Pons (tissue), 1 donor: ENCODE measurements at regions not wholly inside any gene's neighbourhood (a gene's known extent, or its start where the extent isn't known, plus 50 kb on each side); places are given as distances from the start of the nearest gene placed in this dataset.
"Not testable (repeated sequence)": the region's sequence is repeated elsewhere in the genome, so short reads cannot be mapped to it uniquely, and the experiment has no call there.

Experiments
- DNase-seq: peaks from one replicate; pipeline ENCODE4 v3.0.0-alpha.2; 2016; ENCODE audit warnings: low spot score

- DNase-seq = no peak
These were observed 313.7 kb upstream of the TBX18 start for GRCh38 chr6:85078058-85078457.

DNA sequence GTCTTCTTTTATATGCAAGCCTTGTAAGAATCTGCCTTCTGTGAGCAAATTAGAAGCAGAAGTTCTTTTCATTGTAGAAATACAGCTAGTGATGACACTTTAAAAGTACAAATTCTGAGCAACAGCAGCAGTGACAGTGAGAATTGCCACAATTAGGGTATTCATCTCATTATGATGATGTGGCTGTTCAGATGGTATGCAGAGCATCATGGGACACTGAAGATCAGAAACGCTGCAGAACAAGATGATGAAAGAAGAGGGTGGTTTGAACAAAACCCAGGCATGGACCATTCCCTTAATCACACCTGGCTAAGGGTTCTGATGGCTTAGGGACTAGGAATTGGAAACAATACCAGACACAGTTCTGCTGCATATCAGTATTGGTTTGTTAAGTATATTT, 312.7 kb upstream of the TBX18 start:
- peak; percentile 5 for DNase-seq

GRCh38 chr6:85071845-85072244, 307.4 kb upstream of the TBX18 start:
- DNase-seq = not testable (repeated sequence)

DNA sequence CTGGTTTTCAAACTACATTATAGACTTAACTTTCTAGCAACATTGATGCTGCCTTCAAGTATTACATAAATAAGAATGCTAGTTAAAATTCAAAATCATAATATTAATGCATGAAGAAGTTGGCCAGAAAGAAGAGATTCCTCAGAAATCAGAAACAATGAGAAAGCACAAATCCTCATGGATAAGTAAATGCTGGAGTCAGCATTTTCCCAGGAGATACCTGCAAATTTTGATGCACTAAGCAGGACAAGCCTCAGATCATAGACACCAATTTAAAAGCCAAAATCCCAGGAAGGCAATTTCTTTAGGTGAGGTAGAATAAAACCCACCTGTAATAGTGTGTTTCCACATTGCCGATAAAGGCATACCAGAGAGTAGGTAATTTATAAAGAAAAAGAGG, 305.2 kb upstream of the TBX18 start:
- no peak for DNase-seq

DNA sequence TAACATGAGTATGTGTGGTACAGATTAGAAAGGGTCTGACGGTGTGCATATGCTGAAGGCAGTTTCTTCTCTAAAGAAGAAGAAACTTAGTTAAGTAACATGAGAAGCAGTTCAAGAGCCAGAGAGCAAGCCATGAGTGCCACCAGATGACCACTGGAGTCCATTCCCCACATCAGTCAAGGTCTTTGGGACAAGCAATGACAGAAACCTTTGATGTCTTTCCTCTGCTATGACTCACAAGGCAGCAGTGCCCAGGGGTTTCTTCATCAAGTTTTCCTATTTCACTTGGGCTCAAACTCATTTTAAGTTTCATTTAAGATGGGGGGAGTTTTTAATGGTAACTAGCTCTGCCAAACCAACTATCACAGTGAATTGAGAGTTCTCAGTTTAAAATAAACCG, 303.8 kb upstream of the TBX18 start:
- DNase-seq = no peak

DNA sequence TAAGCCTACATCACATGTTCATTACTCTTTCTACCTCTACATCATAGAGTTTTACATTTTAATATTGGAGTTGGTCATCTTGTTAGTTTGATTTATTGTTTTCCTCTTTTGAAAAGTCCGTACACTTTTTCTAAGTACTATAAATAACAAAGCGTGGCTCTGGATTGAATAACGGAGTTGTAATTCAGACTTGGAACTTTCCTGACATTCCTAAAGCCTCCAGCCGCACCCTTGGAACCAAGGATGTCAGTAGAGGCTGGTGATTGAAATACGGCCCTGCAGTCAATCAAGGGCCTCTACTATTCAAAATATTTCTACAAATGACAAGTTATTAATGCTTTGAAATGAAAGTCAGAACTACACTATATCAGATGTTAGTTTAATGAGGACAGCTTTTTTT, 301.9 kb upstream of the TBX18 start:
- DNase-seq = no peak

- DNase-seq = no peak
These were observed 301.4 kb upstream of the TBX18 start for GRCh38 chr6:85065831-85066230.

DNA sequence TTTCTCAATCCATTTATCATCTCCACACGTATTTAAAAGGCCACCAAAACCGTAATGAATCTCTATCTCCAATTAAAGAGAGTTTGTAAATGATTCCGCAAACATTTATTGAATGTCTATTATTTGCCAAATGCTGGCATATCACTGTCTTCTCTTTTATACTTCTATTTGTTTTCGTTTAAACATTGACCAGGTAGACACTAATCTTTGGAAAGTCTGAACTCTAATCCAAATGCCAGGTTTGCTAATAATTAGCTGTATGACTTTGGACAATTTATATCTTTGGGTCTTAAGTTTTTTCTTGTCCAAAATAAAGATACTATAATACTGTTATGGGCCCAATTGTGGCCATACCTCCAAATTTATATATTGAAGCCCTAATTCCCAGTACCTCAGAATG, 299.2 kb upstream of the TBX18 start:
- DNase-seq = no peak

DNA sequence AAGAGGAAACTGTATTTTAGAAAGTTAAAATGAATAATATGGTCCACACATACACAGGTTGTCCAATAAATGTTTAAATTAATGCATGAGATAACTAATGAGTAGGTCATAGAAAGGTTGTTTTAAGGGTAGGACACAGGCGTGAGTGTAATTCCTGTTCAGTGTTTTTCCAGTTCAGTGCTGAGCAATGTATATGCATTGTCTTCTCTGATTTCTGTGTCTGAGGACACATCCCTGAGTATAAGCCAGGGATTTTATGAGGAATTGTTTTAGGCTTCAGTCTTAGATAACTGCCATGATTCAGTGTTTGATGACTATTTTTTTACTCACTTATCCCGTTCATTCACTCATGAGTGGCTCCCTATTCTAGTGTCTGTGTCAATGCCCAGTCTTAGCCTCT, 298.5 kb upstream of the TBX18 start:
- no peak for DNase-seq

GRCh38 chr6:85058806-85059205, 294.4 kb upstream of the TBX18 start:
- DNase-seq = no peak

DNA sequence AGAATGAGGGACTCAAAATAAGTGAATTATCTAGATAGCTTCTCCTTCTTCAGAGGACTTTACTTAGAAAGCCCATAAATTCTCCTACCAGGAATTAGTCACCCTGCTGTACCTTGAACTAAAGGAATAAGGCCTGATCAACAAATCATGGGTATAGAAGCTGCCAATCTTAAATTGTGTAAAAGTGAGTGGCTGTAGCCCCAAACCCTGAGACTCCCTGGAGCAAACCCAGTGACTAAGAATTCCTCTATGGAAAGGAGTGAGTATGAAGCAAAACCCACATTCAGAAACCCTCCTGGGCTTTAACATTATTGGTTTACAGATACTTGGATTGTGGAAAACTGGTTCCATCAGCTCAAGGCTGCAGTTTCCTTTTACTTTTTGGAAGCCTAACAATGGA, 285.8 kb upstream of the TBX18 start:
- DNase-seq = no peak

DNA sequence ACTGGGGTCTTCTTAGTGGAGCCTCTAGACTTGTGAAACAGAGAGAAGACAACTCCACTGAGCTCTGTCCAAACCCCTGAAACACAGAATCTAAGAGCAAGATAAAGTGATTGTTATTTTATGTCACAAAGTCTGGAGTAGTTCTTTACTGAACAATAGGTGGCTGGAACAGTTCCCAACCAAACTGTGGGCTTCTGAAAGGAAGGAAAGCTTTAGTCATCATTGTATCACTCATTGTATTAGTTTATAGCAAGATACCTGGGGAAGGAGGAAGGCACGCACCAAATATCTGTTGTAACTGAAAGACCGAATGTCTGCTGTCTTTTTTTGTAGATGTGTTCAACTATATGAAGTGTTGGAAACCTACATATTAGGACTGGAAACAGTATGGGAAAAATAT, 284.9 kb upstream of the TBX18 start:
- no peak for DNase-seq

DNA sequence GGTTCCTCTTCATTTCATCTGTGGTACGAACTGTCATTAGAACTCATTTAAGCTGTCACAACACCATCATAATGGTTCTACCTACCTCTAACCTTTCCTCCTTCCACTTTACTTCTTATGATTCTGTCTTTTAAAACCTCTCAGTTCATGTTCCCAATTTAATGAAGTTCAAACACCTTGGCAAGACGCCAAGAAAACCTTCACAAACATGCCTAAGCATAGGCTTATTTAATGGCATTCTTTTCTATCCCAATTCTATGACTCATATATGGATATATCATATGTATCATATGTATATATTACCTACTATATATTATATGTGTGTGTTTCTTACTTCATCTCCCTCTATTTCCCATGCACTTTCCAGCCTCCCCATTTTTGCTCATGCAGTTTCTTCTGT, 283.4 kb upstream of the TBX18 start:
- DNase-seq = no peak

GRCh38 chr6:85045767-85046166, 281.4 kb upstream of the TBX18 start:
- not testable (repeated sequence) for DNase-seq

GRCh38 chr6:85044361-85044760, 280.0 kb upstream of the TBX18 start:
- no peak for DNase-seq

GRCh38 chr6:85041376-85041775, 277.0 kb upstream of the TBX18 start:
- DNase-seq = no peak

GRCh38 chr6:85037221-85037620, 272.8 kb upstream of the TBX18 start:
- no peak for DNase-seq

- DNase-seq = no peak
These were observed 271.4 kb upstream of the TBX18 start for GRCh38 chr6:85035766-85036165.

DNA sequence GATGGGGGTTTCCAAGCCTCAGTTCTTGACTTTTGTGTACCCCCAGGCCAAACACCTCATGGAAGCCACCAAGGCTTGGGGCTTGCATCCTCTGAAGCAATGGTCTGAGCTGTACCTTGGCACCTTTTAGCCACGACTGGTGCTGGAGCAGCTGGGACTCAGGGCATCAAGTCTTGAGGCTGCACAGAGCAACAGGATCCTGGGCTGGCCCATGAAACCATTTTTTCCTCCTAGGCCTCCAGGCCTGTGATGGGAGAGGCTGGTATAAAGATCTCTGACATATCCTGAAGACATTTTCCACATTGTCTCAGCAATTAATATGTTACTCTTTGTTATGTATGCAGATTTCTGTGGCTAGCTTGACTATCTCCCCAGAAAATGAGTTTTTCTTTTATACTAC, 269.1 kb upstream of the TBX18 start:
- DNase-seq = no peak

GRCh38 chr6:85026021-85026420, 261.6 kb upstream of the TBX18 start:
- DNase-seq = no peak

DNA sequence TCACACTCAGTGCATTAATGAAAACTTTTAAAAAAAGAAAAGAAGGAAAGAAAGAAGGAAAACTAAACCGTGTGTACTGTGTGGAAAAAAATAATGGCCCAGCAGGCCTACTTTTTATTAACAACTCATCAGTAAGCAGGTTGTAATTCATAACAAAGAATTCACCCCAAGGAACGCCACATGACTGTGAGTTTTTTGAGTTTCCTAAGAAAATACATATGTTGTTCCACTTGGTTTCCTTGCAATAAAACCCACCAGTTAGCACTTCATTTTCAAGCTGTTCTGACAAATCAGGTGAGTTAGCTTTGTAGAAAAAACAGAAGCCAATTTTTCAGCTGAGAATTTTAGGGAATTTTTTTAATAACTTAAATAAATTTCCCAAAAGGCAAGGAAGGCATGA, 259.3 kb upstream of the TBX18 start:
- no peak for DNase-seq

GRCh38 chr6:85017352-85017751, 253.0 kb upstream of the TBX18 start:
- no peak for DNase-seq

GRCh38 chr6:85016726-85017125, 252.3 kb upstream of the TBX18 start:
- no peak for DNase-seq

DNA sequence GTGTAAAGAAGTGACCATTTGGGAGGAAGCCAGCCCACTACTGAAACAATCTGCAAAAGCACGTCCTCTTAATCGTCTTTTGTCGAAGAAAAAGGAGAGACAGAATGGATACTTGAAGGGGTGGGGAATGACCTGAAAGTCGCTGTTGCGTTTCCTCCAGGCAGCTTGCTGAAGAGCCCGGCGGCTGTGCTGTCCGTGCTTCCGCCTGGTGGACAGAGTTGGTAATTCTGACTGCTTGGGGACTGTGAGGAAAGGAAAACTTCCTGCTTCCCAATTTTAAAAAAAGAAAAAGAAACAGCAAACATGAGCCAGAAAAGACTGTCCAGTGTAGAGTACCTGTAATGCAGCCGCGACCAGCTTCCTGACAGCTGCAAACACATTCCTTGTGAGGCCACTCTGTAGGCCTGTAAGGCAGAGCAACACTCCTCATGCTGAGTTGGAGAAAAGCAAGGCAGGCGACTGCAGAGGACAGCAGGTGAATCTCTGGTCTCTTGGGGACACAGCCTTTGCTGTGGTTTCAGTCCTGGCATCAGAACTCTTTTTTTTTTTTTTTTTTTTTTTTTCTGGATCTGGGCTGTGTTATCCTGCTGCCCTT, 251.1 kb upstream of the TBX18 start:
- peak; percentile 14 for DNase-seq

DNA sequence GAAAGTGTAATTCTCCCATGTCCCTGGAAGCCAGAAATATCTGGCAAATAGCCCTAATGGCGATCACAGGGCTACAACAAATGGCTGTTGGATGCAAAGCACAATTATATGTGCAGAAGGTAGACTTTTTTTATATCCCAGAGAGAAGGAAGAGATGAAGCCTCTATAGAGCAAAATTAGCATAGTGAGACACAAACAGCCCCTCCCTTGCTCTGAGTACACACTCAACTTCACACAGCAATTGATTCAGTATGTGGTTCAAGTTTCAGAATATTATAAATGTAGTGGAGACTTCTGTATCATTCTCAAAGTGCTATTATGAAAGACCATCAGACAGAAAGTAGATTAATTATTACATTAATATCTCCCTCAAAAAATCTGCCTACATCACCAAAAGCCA, 246.5 kb upstream of the TBX18 start:
- no peak for DNase-seq
